Endothelial cell (in vitro differentiated cells): ENCODE measurements at regions not wholly inside any gene's neighbourhood (a gene's known extent, or its start where the extent isn't known, plus 50 kb on each side); places are given as distances from the start of the nearest gene placed in this dataset.

Source experiments
- DNase-seq: peaks from one replicate; pipeline ENCODE4 v3.0.0; 2021; ENCODE audit warnings: low spot score
- H3K27ac Mint-ChIP-seq: one replicate; pipeline ENCODE4 v1.8.0; 2021; ENCODE audit warnings: mixed read lengths, inconsistent platforms; ENCODE audit not compliant: unreplicated experiment
- H3K27me3 Mint-ChIP-seq: one replicate; pipeline ENCODE4 v1.8.0; 2021; ENCODE audit warnings: mild to moderate bottlenecking, moderate library complexity, mixed read lengths, inconsistent platforms; ENCODE audit not compliant: unreplicated experiment
- H3K36me3 Mint-ChIP-seq: one replicate; pipeline ENCODE4 v1.8.0; 2021; ENCODE audit warnings: mild to moderate bottlenecking, low read depth, mixed read lengths, inconsistent platforms; ENCODE audit not compliant: unreplicated experiment
- H3K4me1 Mint-ChIP-seq: one replicate; pipeline ENCODE4 v1.8.0; 2021; ENCODE audit warnings: mild to moderate bottlenecking, mixed read lengths, inconsistent platforms; ENCODE audit not compliant: unreplicated experiment
- H3K4me3 Mint-ChIP-seq: one replicate; pipeline ENCODE4 v1.8.0; 2021; ENCODE audit warnings: mild to moderate bottlenecking, mixed read lengths, inconsistent platforms; ENCODE audit not compliant: unreplicated experiment
- H3K9me3 Mint-ChIP-seq: one replicate; pipeline ENCODE4 v1.8.0; 2021; ENCODE audit warnings: mixed read lengths, inconsistent platforms; ENCODE audit not compliant: unreplicated experiment
- CTCF ChIP-seq: fragments of 200-600 bp; sonication (generic); IDR thresholded peaks from one replicate; pipeline ENCODE4 v1.5.0; 2021; ENCODE audit warnings: antibody characterized with exemption; ENCODE audit not compliant: unreplicated experiment

GRCh38 chr12:82027612-82028011 is 268.5 kb upstream of the PPFIA2 start:
- H3K4me3 Mint-ChIP-seq = no peak overlapping the region

GRCh38 chr12:82025462-82025861 is 266.3 kb upstream of the PPFIA2 start:
- no peaks in the 10 kb centered on the region for H3K36me3 Mint-ChIP-seq
- H3K27me3 Mint-ChIP-seq = no peaks in the 10 kb centered on the region
- no peak for DNase-seq
- no peak overlapping the region for H3K4me3 Mint-ChIP-seq
- no peaks in the 10 kb centered on the region for H3K4me1 Mint-ChIP-seq
- TF ChIP-seq CTCF = no peak
- no peak overlapping the region for H3K27ac Mint-ChIP-seq
- H3K9me3 Mint-ChIP-seq = no peaks in the 10 kb centered on the region

More at GRCh38 chr12:82027612-82028011, 268.5 kb upstream of the PPFIA2 start:
- H3K4me1 Mint-ChIP-seq = no peaks in the 10 kb centered on the region
- no peak for TF ChIP-seq CTCF
- H3K27ac Mint-ChIP-seq = no peak overlapping the region
- no peak for DNase-seq
- no peaks in the 10 kb centered on the region for H3K27me3 Mint-ChIP-seq
- no peaks in the 10 kb centered on the region for H3K36me3 Mint-ChIP-seq
- no peaks in the 10 kb centered on the region for H3K9me3 Mint-ChIP-seq

GRCh38 chr12:82019533-82019932 is 260.4 kb upstream of the PPFIA2 start:
- H3K27ac Mint-ChIP-seq = no peak overlapping the region
- H3K27me3 Mint-ChIP-seq = peaks cover 2% of the 10 kb centered on the region
- DNase-seq = no peak
- no peaks in the 10 kb centered on the region for H3K36me3 Mint-ChIP-seq
- no peak for TF ChIP-seq CTCF
- H3K4me3 Mint-ChIP-seq = no peak overlapping the region
- H3K4me1 Mint-ChIP-seq = no peaks in the 10 kb centered on the region
- no peaks in the 10 kb centered on the region for H3K9me3 Mint-ChIP-seq

GRCh38 chr12:82015623-82016347 is 256.6 kb upstream of the PPFIA2 start:
- Mint-ChIP-seq H3K9me3 (no peaks in the 10 kb centered on the region), H3K36me3 (no peaks in the 10 kb centered on the region), H3K27ac (no peak overlapping the region), H3K27me3 (peaks cover 2% of the 10 kb centered on the region), H3K4me1 (no peaks in the 10 kb centered on the region), H3K4me3 (no peak overlapping the region)
- no peak for TF ChIP-seq CTCF
- DNase-seq = no peak

- Mint-ChIP-seq H3K9me3 (no peaks in the 10 kb centered on the region), H3K27me3 (no peaks in the 10 kb centered on the region), H3K4me3 (no peak overlapping the region), H3K4me1 (no peaks in the 10 kb centered on the region), H3K27ac (no peak overlapping the region), H3K36me3 (no peaks in the 10 kb centered on the region)
- TF ChIP-seq CTCF = no peak
- no peak for DNase-seq
These were observed 253.0 kb upstream of the PPFIA2 start for GRCh38 chr12:82012176-82012575.
